HG03097 (cell line): ENCODE measurements at regions not wholly inside any gene's neighbourhood (a gene's known extent, or its start where the extent isn't known, plus 50 kb on each side); places are given as distances from the start of the nearest gene placed in this dataset.

Experiments
- ATAC-seq: cut with Tn5 transposase; IDR thresholded peaks from one replicate; pipeline ENCODE4 v1.9.1; 2021; ENCODE audit not compliant: unreplicated experiment, low FRiP score

- no peak for ATAC-seq
Measured at GRCh38 chr12:77323788-77324415, 258.5 kb upstream of the E2F7 start.

- ATAC-seq = no peak
Measured at GRCh38 chr12:77319166-77319565, 253.8 kb upstream of the E2F7 start.

- no peak for ATAC-seq
Measured at GRCh38 chr12:77315407-77315806, 250.0 kb upstream of the E2F7 start.

- ATAC-seq = no peak
Measured at GRCh38 chr12:77314378-77315052, 249.1 kb upstream of the E2F7 start.

- no peak for ATAC-seq
Measured at GRCh38 chr12:77308056-77308455, 242.7 kb upstream of the E2F7 start.

- no peak for ATAC-seq
Measured at GRCh38 chr12:77300811-77301210, 235.4 kb upstream of the E2F7 start.

- ATAC-seq = no peak
Measured at GRCh38 chr12:77299910-77300669, 234.7 kb upstream of the E2F7 start.

- no peak for ATAC-seq
Measured at GRCh38 chr12:77299001-77299400, 233.6 kb upstream of the E2F7 start.

GRCh38 chr12:77294016-77294415 lies 228.6 kb upstream of the E2F7 start:
- no peak for ATAC-seq

- no peak for ATAC-seq
Measured at GRCh38 chr12:77274926-77275325, 209.6 kb upstream of the E2F7 start.

- ATAC-seq = no peak
Measured at GRCh38 chr12:77273898-77274297, 208.5 kb upstream of the E2F7 start.

- no peak for ATAC-seq
Measured at GRCh38 chr12:77256956-77257355, 191.6 kb upstream of the E2F7 start.

GRCh38 chr12:77253321-77253720 lies 188.0 kb upstream of the E2F7 start:
- ATAC-seq = no peak

- ATAC-seq = no peak
Measured at GRCh38 chr12:77251799-77252198, 186.4 kb upstream of the E2F7 start.

GRCh38 chr12:77249892-77250291 lies 184.5 kb upstream of the E2F7 start:
- ATAC-seq = no peak

GRCh38 chr12:77248036-77248435 lies 182.7 kb upstream of the E2F7 start:
- no peak for ATAC-seq

- no peak for ATAC-seq
Measured at GRCh38 chr12:77247542-77247941, 182.2 kb upstream of the E2F7 start.

GRCh38 chr12:77243345-77243744 lies 178.0 kb upstream of the E2F7 start:
- ATAC-seq = no peak

- no peak for ATAC-seq
Measured at GRCh38 chr12:77239617-77240016, 174.2 kb upstream of the E2F7 start.

- ATAC-seq = no peak
Measured at GRCh38 chr12:77238335-77238734, 173.0 kb upstream of the E2F7 start.

- no peak for ATAC-seq
Measured at GRCh38 chr12:77237896-77238295, 172.5 kb upstream of the E2F7 start.

- ATAC-seq = no peak
Measured at GRCh38 chr12:77236066-77236465, 170.7 kb upstream of the E2F7 start.
